Brain microvascular endothelial cell (primary cell): ENCODE measurements at regions not wholly inside any gene's neighbourhood (a gene's known extent, or its start where the extent isn't known, plus 50 kb on each side); places are given as distances from the start of the nearest gene placed in this dataset.

Experiments
- DNase-seq: peaks from one replicate; pipeline ENCODE4 v3.0.0-alpha.2; 2020
- H3K27ac ChIP-seq: fragments of 250-450 bp; sonication (Bioruptor Pico); 2 replicates; pipeline ENCODE4 v1.5.1; 2020; ENCODE audit warnings: mild to moderate bottlenecking, moderate library complexity
- H3K27me3 ChIP-seq: fragments of 250-450 bp; sonication (Bioruptor Pico); replicated peaks from 2 replicates; pipeline ENCODE4 v1.5.1; 2020; ENCODE audit warnings: mild to moderate bottlenecking
- H3K36me3 ChIP-seq: fragments of 250-450 bp; sonication (Bioruptor Pico); replicated peaks from 2 replicates; pipeline ENCODE4 v1.5.1; 2020; ENCODE audit warnings: mild to moderate bottlenecking
- H3K4me3 ChIP-seq: 2 replicates; pipeline ENCODE4 v1.5.1; 2011; ENCODE audit warnings: low read depth, mild to moderate bottlenecking, control low read depth, low read length, moderate library complexity
- CTCF ChIP-seq: IDR thresholded peaks from 2 replicates; pipeline ENCODE4 v1.5.1; 2011; ENCODE audit warnings: low read depth, mild to moderate bottlenecking, moderate library complexity, low read length, control low read depth, inconsistent platforms; ENCODE audit errors: missing control alignments
- in situ Hi-C: cut with HindIII; loops from 2 replicates; pipeline ENCODE4 v1.10.0; 2017; ENCODE audit warnings: low sequenced_read_pairs, low pct_ligation_motif_present

- no peak for DNase-seq
- no peak for TF ChIP-seq CTCF
- Histone ChIP-seq H3K27me3 (no peaks in the 10 kb centered on the region), H3K4me3 (no peak overlapping the region), H3K27ac (no peak overlapping the region), H3K36me3 (no peaks in the 10 kb centered on the region)
- in situ Hi-C loops: no loop called here
Measured at GRCh38 chr1:83016354-83016849, 982.5 kb downstream of the TTLL7 start.

GRCh38 chr1:83015163-83015562 is 983.8 kb downstream of the TTLL7 start:
- Histone ChIP-seq H3K27me3 (no peaks in the 10 kb centered on the region), H3K4me3 (no peak overlapping the region), H3K27ac (no peak overlapping the region), H3K36me3 (no peaks in the 10 kb centered on the region)
- no peak for TF ChIP-seq CTCF
- DNase-seq: no peak
- in situ Hi-C loops: no loop called here

GRCh38 chr1:83012950-83013349 is 986.0 kb downstream of the TTLL7 start:
- peak; percentile 4 for DNase-seq
- in situ Hi-C loops: no loop called here
- Histone ChIP-seq H3K4me3 (no peak overlapping the region), H3K27ac (no peak overlapping the region), H3K36me3 (no peaks in the 10 kb centered on the region), H3K27me3 (no peaks in the 10 kb centered on the region)
- TF ChIP-seq CTCF: no peak

- H3K36me3 ChIP-seq: no peaks in the 10 kb centered on the region
- H3K27ac ChIP-seq: no peak overlapping the region
- no peaks in the 10 kb centered on the region for H3K27me3 ChIP-seq
- H3K4me3 ChIP-seq: no peak overlapping the region
- in situ Hi-C loops: no loop called here
- TF ChIP-seq CTCF: no peak
- DNase-seq: no peak
Measured at GRCh38 chr1:83011265-83011664, 987.7 kb downstream of the TTLL7 start.

GRCh38 chr1:83006271-83006670 is 992.7 kb downstream of the TTLL7 start:
- no peak overlapping the region for H3K4me3 ChIP-seq
- in situ Hi-C loops: no loop called here
- no peak overlapping the region for H3K27ac ChIP-seq
- no peaks in the 10 kb centered on the region for H3K27me3 ChIP-seq
- no peak for TF ChIP-seq CTCF
- no peak for DNase-seq
- H3K36me3 ChIP-seq: no peaks in the 10 kb centered on the region

- Histone ChIP-seq H3K36me3 (no peaks in the 10 kb centered on the region), H3K27me3 (no peaks in the 10 kb centered on the region), H3K4me3 (no peak overlapping the region), H3K27ac (no peak overlapping the region)
- DNase-seq: no peak
- no peak for TF ChIP-seq CTCF
- in situ Hi-C loops: no loop called here
Measured at GRCh38 chr1:83000286-83000685, 998.6 kb downstream of the TTLL7 start.
